HEK293T (cell line): ENCODE measurements at regions not wholly inside any gene's neighbourhood (a gene's known extent, or its start where the extent isn't known, plus 50 kb on each side); places are given as distances from the start of the nearest gene placed in this dataset.

Experiments used
- CTCF ChIA-PET: fragments of 350-600 bp; formaldehyde crosslinking; extraction: SDS; loops from one replicate; lab custom pipeline; 2021; ENCODE audit warnings: antibody characterized with exemption, inconsistent platforms; lab: Yijun Ruan, JAX
- POLR2A ChIA-PET: fragments of 350-600 bp; formaldehyde crosslinking; extraction: SDS; loops from one replicate; lab custom pipeline; 2020; ENCODE audit warnings: antibody characterized with exemption, inconsistent platforms; lab: Yijun Ruan, JAX
- DNase-seq: peaks from one replicate; pipeline ENCODE4 v3.0.0; 2012; ENCODE audit warnings: mixed read lengths; ENCODE audit errors: extremely low spot score
- ARNT ChIP-seq: fragments of 450-650 bp; IDR thresholded peaks from 2 replicates; pipeline ENCODE4 v1.6.1; 2017; ENCODE audit warnings: mild to moderate bottlenecking
- BHLHE40 ChIP-seq: fragments of 450-650 bp; IDR thresholded peaks from 2 replicates; pipeline ENCODE4 v1.6.1; 2016; ENCODE audit warnings: mild to moderate bottlenecking, moderate library complexity, borderline replicate concordance
- CTBP1 ChIP-seq: fragments of 450-650 bp; IDR thresholded peaks from 2 replicates; pipeline ENCODE4 v1.6.1; 2016; ENCODE audit warnings: borderline replicate concordance
- ELF4 ChIP-seq: fragments of 450-650 bp; IDR thresholded peaks from 2 replicates; pipeline ENCODE4 v1.6.1; 2017; ENCODE audit warnings: antibody characterized with exemption
- FOXA1 ChIP-seq: fragments of 450-650 bp; IDR thresholded peaks from 2 replicates; pipeline ENCODE4 v1.6.1; 2016; ENCODE audit warnings: mild to moderate bottlenecking
- FOXK2 ChIP-seq: fragments of 450-650 bp; IDR thresholded peaks from 2 replicates; pipeline ENCODE4 v1.6.1; 2016; ENCODE audit warnings: mild to moderate bottlenecking
- FOXM1 ChIP-seq: fragments of 450-650 bp; IDR thresholded peaks from 2 replicates; pipeline ENCODE4 v1.6.1; 2017; ENCODE audit warnings: mild to moderate bottlenecking, borderline replicate concordance
- HDGF ChIP-seq: fragments of 450-650 bp; IDR thresholded peaks from 2 replicates; pipeline ENCODE4 v1.6.1; 2017; ENCODE audit warnings: antibody characterized with exemption, borderline replicate concordance
- L3MBTL2 ChIP-seq: fragments of 450-650 bp; conservative IDR thresholded peaks from 2 replicates; pipeline ENCODE4 v1.6.1; 2016; ENCODE audit warnings: mild to moderate bottlenecking
- LEF1 ChIP-seq: fragments of 450-650 bp; IDR thresholded peaks from 2 replicates; pipeline ENCODE4 v1.6.1; 2017; ENCODE audit warnings: mild to moderate bottlenecking, borderline replicate concordance
- NFRKB ChIP-seq: fragments of 450-650 bp; IDR thresholded peaks from 2 replicates; pipeline ENCODE4 v1.6.1; 2016; ENCODE audit warnings: mild to moderate bottlenecking, moderate library complexity
- PKNOX1 ChIP-seq: fragments of 450-650 bp; IDR thresholded peaks from 2 replicates; pipeline ENCODE4 v1.6.1; 2016
- SP1 ChIP-seq: fragments of 450-650 bp; IDR thresholded peaks from 2 replicates; pipeline ENCODE4 v1.6.1; 2017
- SUZ12 ChIP-seq: fragments of 450-650 bp; IDR thresholded peaks from 2 replicates; pipeline ENCODE4 v1.6.1; 2016; ENCODE audit warnings: mild to moderate bottlenecking
- TARDBP ChIP-seq: fragments of 450-650 bp; IDR thresholded peaks from 2 replicates; pipeline ENCODE4 v1.6.1; 2016
- ZNF384 ChIP-seq: fragments of 450-650 bp; IDR thresholded peaks from 2 replicates; pipeline ENCODE4 v1.6.1; 2016

GRCh38 chr12:93165384-93165932 lies 212.3 kb upstream of the NUDT4 start:
- POLR2A ChIA-PET, result no interaction called here
- CTCF ChIA-PET, result no interaction called here

DNA sequence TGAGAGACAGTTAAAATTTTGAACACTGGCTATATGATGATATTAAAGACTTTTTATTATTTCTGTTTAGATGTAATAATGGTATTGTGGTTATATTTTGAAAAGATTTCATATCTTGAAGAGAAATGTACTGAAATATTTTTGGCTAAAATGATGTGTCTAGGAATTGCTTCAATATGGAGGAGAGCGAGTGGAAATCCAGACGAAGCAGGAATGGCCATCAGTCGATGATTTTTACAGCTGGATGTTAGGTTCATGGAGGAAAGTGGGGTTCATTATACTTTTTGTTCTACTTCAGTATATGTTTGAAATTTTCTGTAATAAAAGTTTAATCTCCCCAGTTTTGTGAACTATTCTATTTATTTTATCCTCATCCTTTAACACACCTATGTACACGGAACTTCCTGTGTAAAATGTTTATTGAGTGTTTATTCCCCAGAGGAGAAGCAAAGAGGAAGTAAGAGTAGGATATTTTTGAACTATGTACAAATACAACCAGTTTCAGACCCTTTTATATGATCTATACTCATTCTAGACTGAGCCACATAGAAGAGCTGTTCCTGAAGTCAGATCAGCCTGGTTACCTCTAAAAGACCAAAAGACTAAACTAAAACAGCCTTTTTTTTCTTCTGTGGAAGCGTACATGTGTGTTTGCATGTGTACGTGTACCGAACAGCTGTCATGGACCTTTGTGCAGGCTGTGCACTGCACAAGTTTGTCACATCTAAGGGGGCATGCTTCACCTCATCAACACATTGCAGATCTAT lies 211.0 kb upstream of the NUDT4 start:
- DNase-seq, result no peak
- CTCF ChIA-PET, result no interaction called here
- POLR2A ChIA-PET, result no interaction called here
- TF ChIP-seq TARDBP (no peak), ELF4 (no peak), NFRKB (no peak), ARNT (no peak), ZNF384 (no peak), FOXM1 (no peak), L3MBTL2 (no peak), SP1 (no peak), FOXA1 (no peak)

More at GRCh38 chr12:93165384-93165932, 212.3 kb upstream of the NUDT4 start:
- TF ChIP-seq PKNOX1 (no peak), FOXM1 (no peak), LEF1 (no peak), SUZ12 (no peak), FOXK2 (no peak), ELF4 (no peak), SP1 (no peak), TARDBP (no peak), FOXA1 (no peak), ZNF384 (no peak), L3MBTL2 (no peak), NFRKB (no peak), HDGF (no peak), CTBP1 (no peak), ARNT (no peak), BHLHE40 (no peak)
- no peak for DNase-seq

- TF ChIP-seq PKNOX1 (no peak), LEF1 (no peak), FOXK2 (no peak), ARNT (no peak), FOXM1 (no peak), ZNF384 (no peak), FOXA1 (no peak), HDGF (no peak)
Observed at GRCh38 chr12:93167331-93167730, 210.4 kb upstream of the NUDT4 start.

DNA sequence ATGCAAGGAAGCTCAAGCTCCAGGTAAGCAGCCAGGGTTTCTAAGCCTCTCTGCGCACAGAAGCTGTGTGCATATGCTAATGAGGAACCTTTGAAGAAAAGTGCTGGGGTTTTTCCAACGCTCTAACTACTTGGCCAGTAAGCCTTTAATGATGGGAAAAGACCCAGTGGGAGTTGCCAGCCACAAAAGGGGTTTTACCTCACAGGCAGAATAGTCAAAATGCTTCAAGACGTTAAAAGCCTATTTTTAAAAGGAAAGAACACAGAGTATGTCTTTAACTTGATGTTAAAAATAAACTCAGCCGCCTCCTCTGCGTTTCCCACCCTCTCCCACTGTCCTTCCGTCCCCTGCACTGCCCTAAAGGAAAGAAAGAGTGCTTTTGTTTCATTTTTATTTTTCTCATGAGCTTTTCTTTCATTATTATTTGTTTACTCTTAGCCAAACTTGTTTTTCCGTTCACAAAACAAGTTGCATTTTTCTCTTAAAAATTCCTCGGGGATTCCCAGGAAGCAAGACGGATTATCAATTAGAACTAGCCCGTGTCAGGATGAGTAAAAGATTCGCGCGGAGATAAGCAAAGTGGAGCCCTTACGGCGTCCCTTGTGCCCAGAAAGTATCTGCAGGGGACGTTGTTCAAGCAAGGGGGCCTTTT lies 209.8 kb upstream of the NUDT4 start:
- TF ChIP-seq ELF4 (no peak), PKNOX1 (no peak), FOXK2 (no peak), SUZ12 (no peak)
- ChIA-PET POLR2A (interaction anchor here (0.9 kb wide), 1 partner anchor 12 kb away, joined by 3 read pairs; no protein-coding TSS in a partner anchor), CTCF (no interaction called here)
- peak; percentile 35 for DNase-seq

More at GRCh38 chr12:93167331-93167730, 210.4 kb upstream of the NUDT4 start:
- CTCF ChIA-PET, result no interaction called here
- POLR2A ChIA-PET, result interaction anchor here (0.9 kb wide), 1 partner anchor 11 kb away, joined by 3 read pairs; no protein-coding TSS in a partner anchor
- no peak for DNase-seq

DNA sequence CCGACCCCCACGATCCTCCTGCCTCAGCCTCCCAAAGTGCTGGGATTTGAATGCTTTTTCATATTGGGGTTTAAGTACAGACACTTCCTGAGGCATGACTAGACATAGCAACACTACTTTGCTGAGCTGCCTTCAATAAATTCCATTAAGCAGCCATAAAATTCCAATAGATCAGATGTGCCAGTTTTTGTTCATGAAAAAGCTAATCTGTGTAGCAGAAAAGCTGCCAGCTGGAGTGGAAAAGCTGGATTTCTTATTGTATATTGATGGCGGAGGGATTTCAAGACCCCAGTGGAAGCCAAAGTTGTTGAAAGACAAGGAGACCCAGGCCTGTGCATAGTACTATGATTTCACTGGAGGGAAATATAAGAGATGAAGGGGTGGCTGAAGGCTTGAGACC lies 209.0 kb upstream of the NUDT4 start:
- TF ChIP-seq NFRKB (no peak), SP1 (no peak), HDGF (no peak), ARNT (no peak), BHLHE40 (no peak), TARDBP (no peak), PKNOX1 (no peak), L3MBTL2 (no peak), ZNF384 (no peak), ELF4 (no peak), FOXM1 (no peak), LEF1 (no peak), CTBP1 (no peak), FOXK2 (no peak), FOXA1 (no peak), SUZ12 (no peak)
- ChIA-PET POLR2A (no interaction called here), CTCF (no interaction called here)
- no peak for DNase-seq
